ENCODE measurements at regions not wholly inside any gene's neighbourhood (a gene's known extent, or its start where the extent isn't known, plus 50 kb on each side); places are given as distances from the start of the nearest gene placed in this dataset.

DNA sequence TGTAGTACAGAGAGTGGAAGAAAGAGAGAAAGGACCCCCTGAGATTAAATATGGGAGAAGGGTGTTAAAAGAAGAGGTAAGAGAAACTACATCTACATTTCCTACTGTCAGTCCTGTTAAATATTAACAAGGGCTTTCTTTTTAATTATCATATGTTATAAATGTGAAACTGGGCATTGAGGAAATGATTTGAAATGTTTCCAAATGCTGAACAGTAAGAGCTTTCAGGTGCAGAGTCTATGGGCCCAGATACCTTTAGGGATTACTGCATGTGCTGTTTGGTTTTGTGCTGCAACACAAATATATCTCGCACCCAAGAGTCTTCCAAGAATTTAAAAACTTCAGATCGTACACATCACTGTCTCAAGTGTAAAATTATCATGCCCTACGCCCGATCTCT lies 176.3 kb downstream of the RBM26 start (continued):
- TF ChIP-seq, protein P1, sequence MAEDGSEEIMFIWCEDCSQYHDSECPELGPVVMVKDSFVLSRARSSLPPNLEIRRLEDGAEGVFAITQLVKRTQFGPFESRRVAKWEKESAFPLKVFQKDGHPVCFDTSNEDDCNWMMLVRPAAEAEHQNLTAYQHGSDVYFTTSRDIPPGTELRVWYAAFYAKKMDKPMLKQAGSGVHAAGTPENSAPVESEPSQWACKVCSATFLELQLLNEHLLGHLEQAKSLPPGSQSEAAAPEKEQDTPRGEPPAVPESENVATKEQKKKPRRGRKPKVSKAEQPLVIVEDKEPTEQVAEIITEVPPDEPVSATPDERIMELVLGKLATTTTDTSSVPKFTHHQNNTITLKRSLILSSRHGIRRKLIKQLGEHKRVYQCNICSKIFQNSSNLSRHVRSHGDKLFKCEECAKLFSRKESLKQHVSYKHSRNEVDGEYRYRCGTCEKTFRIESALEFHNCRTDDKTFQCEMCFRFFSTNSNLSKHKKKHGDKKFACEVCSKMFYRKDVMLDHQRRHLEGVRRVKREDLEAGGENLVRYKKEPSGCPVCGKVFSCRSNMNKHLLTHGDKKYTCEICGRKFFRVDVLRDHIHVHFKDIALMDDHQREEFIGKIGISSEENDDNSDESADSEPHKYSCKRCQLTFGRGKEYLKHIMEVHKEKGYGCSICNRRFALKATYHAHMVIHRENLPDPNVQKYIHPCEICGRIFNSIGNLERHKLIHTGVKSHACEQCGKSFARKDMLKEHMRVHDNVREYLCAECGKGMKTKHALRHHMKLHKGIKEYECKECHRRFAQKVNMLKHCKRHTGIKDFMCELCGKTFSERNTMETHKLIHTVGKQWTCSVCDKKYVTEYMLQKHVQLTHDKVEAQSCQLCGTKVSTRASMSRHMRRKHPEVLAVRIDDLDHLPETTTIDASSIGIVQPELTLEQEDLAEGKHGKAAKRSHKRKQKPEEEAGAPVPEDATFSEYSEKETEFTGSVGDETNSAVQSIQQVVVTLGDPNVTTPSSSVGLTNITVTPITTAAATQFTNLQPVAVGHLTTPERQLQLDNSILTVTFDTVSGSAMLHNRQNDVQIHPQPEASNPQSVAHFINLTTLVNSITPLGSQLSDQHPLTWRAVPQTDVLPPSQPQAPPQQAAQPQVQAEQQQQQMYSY (CRISPR knock-in tag; IDR thresholded peaks at IDR 0.05) = no peak
- TF ChIP-seq ZNF416 (CRISPR knock-in tag; IDR thresholded peaks at IDR 0.05) (no peak), NFE2L1 (CRISPR knock-in tag; IDR thresholded peaks at IDR 0.05) (no peak), TEAD4 (CRISPR knock-in tag; IDR thresholded peaks at IDR 0.05) (no peak), ZNF121 (CRISPR knock-in tag; IDR thresholded peaks at IDR 0.05) (no peak)
- TF ChIP-seq, protein P2, sequence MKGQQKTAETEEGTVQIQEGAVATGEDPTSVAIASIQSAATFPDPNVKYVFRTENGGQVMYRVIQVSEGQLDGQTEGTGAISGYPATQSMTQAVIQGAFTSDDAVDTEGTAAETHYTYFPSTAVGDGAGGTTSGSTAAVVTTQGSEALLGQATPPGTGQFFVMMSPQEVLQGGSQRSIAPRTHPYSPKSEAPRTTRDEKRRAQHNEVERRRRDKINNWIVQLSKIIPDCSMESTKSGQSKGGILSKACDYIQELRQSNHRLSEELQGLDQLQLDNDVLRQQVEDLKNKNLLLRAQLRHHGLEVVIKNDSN (CRISPR knock-in tag; IDR thresholded peaks at IDR 0.05) = no peak

DNA sequence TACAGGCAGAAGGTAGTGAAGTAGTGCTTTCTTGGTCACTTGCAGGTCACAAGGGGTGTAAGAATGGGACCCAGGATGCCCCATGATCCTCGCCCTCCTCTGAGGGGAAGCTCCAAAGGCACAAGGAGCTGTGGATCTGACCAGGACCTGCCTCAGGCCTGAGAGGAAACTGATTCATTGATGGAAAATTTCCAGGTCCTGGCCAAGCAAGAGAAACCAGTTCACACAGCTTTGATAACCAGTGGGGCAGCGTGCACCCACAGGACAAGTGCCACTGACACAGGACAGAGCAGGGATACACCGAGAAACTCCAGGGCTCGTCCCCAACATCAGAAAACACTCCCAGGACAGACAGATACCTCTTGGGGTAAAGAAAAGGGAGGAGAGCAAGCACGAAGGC lies 177.1 kb downstream of the RBM26 start:
- H3K27me3 Mint-ChIP-seq (ENCODE audit: low read depth) = peaks cover 2% of the 10 kb centered on the region; the same call in 1 of the 2 replicates
- H3K9me3 Mint-ChIP-seq = no peaks in the 10 kb centered on the region
- H3K36me3 Mint-ChIP-seq = no peaks in the 10 kb centered on the region
- DNase-seq (ENCODE audit: low spot score) (no peak), ATAC-seq (no peak)
- no peak for TF ChIP-seq GRHL2 (CRISPR knock-in tag; IDR thresholded peaks at IDR 0.05; ENCODE audit: insufficient replicate concordance, severe bottlenecking)
- TF ChIP-seq ZNF423 (CRISPR knock-in tag; IDR thresholded peaks at IDR 0.05) = no peak
- no peak for TF ChIP-seq KAT7 (CRISPR knock-in tag; IDR thresholded peaks at IDR 0.05; ENCODE audit: borderline replicate concordance)
- TF ChIP-seq ELF4 (CRISPR knock-in tag; IDR thresholded peaks at IDR 0.05; ENCODE audit: low read depth) = no peak
- TF ChIP-seq, protein P3, sequence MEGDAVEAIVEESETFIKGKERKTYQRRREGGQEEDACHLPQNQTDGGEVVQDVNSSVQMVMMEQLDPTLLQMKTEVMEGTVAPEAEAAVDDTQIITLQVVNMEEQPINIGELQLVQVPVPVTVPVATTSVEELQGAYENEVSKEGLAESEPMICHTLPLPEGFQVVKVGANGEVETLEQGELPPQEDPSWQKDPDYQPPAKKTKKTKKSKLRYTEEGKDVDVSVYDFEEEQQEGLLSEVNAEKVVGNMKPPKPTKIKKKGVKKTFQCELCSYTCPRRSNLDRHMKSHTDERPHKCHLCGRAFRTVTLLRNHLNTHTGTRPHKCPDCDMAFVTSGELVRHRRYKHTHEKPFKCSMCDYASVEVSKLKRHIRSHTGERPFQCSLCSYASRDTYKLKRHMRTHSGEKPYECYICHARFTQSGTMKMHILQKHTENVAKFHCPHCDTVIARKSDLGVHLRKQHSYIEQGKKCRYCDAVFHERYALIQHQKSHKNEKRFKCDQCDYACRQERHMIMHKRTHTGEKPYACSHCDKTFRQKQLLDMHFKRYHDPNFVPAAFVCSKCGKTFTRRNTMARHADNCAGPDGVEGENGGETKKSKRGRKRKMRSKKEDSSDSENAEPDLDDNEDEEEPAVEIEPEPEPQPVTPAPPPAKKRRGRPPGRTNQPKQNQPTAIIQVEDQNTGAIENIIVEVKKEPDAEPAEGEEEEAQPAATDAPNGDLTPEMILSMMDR (IDR thresholded peaks at IDR 0.05) = no peak
- no peak for TF ChIP-seq EMX1 (CRISPR knock-in tag; IDR thresholded peaks at IDR 0.05)
- TF ChIP-seq ZNF396 (CRISPR knock-in tag; IDR thresholded peaks at IDR 0.05; ENCODE audit: borderline replicate concordance) = no peak
- TF ChIP-seq NFYB (CRISPR knock-in tag; conservative IDR thresholded peaks at IDR 0.05; ENCODE audit: low read depth) = no peak
- TF ChIP-seq, protein P4, sequence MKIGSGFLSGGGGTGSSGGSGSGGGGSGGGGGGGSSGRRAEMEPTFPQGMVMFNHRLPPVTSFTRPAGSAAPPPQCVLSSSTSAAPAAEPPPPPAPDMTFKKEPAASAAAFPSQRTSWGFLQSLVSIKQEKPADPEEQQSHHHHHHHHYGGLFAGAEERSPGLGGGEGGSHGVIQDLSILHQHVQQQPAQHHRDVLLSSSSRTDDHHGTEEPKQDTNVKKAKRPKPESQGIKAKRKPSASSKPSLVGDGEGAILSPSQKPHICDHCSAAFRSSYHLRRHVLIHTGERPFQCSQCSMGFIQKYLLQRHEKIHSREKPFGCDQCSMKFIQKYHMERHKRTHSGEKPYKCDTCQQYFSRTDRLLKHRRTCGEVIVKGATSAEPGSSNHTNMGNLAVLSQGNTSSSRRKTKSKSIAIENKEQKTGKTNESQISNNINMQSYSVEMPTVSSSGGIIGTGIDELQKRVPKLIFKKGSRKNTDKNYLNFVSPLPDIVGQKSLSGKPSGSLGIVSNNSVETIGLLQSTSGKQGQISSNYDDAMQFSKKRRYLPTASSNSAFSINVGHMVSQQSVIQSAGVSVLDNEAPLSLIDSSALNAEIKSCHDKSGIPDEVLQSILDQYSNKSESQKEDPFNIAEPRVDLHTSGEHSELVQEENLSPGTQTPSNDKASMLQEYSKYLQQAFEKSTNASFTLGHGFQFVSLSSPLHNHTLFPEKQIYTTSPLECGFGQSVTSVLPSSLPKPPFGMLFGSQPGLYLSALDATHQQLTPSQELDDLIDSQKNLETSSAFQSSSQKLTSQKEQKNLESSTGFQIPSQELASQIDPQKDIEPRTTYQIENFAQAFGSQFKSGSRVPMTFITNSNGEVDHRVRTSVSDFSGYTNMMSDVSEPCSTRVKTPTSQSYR (CRISPR knock-in tag; IDR thresholded peaks at IDR 0.05) = no peak
- TF ChIP-seq TP53 (CRISPR knock-in tag; IDR thresholded peaks at IDR 0.05) = no peak
- no peak for TF ChIP-seq ZNF138 (CRISPR knock-in tag; conservative IDR thresholded peaks at IDR 0.05)
- TF ChIP-seq, protein P5, sequence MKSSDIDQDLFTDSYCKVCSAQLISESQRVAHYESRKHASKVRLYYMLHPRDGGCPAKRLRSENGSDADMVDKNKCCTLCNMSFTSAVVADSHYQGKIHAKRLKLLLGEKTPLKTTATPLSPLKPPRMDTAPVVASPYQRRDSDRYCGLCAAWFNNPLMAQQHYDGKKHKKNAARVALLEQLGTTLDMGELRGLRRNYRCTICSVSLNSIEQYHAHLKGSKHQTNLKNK (CRISPR knock-in tag; IDR thresholded peaks at IDR 0.05) = no peak
- TF ChIP-seq MYBL2 (CRISPR knock-in tag; IDR thresholded peaks at IDR 0.05) = no peak
- TF ChIP-seq, protein P6, sequence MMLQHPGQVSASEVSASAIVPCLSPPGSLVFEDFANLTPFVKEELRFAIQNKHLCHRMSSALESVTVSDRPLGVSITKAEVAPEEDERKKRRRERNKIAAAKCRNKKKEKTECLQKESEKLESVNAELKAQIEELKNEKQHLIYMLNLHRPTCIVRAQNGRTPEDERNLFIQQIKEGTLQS (CRISPR knock-in tag; conservative IDR thresholded peaks at IDR 0.05) = no peak
- no peak for TF ChIP-seq HMGA2 (CRISPR knock-in tag; IDR thresholded peaks at IDR 0.05)
- TF ChIP-seq ZNF317 (CRISPR knock-in tag; IDR thresholded peaks at IDR 0.05; ENCODE audit: borderline replicate concordance, low read depth) = no peak
- ChIA-PET POLR2A (no interaction called here), CTCF (interaction anchor here (1.1 kb wide), 1 partner anchor 169 kb away, joined by 3 read pairs; no protein-coding TSS in a partner anchor)
- H3K4me1 Mint-ChIP-seq = peaks cover 25% of the 10 kb centered on the region
- H3K27ac Mint-ChIP-seq = no peak overlapping the region
- H3K4me3 Mint-ChIP-seq = no peak overlapping the region
